ENCODE measurements at regions not wholly inside any gene's neighbourhood (a gene's known extent, or its start where the extent isn't known, plus 50 kb on each side); places are given as distances from the start of the nearest gene placed in this dataset.

DNA sequence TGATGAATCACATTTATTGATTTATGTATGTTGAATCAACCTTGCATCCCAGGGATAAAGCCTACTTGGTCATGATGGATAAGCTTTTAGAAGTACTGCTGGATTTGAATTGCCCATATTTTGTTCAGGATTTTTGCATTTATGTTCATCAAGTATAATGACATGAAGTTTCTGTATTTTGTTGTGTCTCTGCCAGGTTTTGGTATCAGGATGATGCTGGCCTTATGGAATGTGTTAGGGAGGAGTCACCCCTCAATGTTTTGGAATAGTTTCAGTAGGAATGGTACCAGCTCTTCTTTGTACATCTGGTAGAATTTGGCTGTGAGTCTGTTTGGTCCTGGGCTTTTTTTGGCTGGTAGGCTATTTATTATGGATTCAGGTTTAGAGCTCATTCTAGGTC lies 1643.1 kb upstream of the B3GALT2 start:
- peak; percentile 59; the same call in 2 of the 3 replicates for ATAC-seq

DNA sequence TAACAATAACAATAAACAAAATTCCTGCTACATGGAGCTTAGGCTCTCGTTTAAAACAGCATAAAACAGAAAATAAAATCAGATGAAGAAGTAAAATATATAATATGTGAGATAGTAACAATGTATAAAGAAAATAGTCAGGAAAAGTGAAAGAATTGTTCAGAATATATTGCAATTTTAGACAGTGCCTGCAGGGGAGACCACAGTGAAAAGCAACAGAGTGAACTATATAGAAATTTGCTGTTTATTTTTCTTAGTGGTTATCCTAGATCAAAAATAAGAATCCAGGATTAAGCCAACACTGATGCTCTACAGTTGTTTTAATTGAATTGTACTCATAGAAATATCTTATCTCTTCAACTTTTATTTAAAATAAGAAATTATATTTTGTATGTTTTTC lies 1639.0 kb upstream of the B3GALT2 start:
- no peak for TF ChIP-seq CSRNP3 (CRISPR knock-in tag; IDR thresholded peaks at IDR 0.05)
- no peak for TF ChIP-seq PPARA (CRISPR knock-in tag; IDR thresholded peaks at IDR 0.05; ENCODE audit: borderline replicate concordance)
- no peak for TF ChIP-seq ISL1 (CRISPR knock-in tag; IDR thresholded peaks at IDR 0.05)
- no peak for TF ChIP-seq GLIS3 (CRISPR knock-in tag; IDR thresholded peaks at IDR 0.05)
- TF ChIP-seq TCF4 (CRISPR knock-in tag; IDR thresholded peaks at IDR 0.05; ENCODE audit: borderline replicate concordance): no peak
- no peak for TF ChIP-seq ZC3H10 (CRISPR knock-in tag; IDR thresholded peaks at IDR 0.05)
- TF ChIP-seq ZNF8 (CRISPR knock-in tag; IDR thresholded peaks at IDR 0.05): no peak
- TF ChIP-seq TOX (CRISPR knock-in tag; IDR thresholded peaks at IDR 0.05; ENCODE audit: borderline replicate concordance): no peak
- peak; percentile 70 for ATAC-seq

More for the DNA sequence above, 1643.1 kb upstream of the B3GALT2 start:
- TF ChIP-seq GLIS3 (CRISPR knock-in tag; IDR thresholded peaks at IDR 0.05) (no peak), OSR1 (CRISPR knock-in tag; IDR thresholded peaks at IDR 0.05) (no peak), CSDC2 (CRISPR knock-in tag; IDR thresholded peaks at IDR 0.05) (no peak), PPARA (CRISPR knock-in tag; IDR thresholded peaks at IDR 0.05; ENCODE audit: borderline replicate concordance) (no peak), BACH2 (CRISPR knock-in tag; IDR thresholded peaks at IDR 0.05; ENCODE audit: borderline replicate concordance) (no peak), ZNF70 (CRISPR knock-in tag; IDR thresholded peaks at IDR 0.05) (no peak), CREB5 (CRISPR knock-in tag; IDR thresholded peaks at IDR 0.05; ENCODE audit: low read depth) (no peak), ARNTL (CRISPR knock-in tag; IDR thresholded peaks at IDR 0.05; ENCODE audit: borderline replicate concordance, low read depth) (no peak), SNAI2 (CRISPR knock-in tag; IDR thresholded peaks at IDR 0.05) (no peak), PATZ1 (CRISPR knock-in tag; IDR thresholded peaks at IDR 0.05; ENCODE audit: borderline replicate concordance) (no peak)
- TF ChIP-seq, protein P1, sequence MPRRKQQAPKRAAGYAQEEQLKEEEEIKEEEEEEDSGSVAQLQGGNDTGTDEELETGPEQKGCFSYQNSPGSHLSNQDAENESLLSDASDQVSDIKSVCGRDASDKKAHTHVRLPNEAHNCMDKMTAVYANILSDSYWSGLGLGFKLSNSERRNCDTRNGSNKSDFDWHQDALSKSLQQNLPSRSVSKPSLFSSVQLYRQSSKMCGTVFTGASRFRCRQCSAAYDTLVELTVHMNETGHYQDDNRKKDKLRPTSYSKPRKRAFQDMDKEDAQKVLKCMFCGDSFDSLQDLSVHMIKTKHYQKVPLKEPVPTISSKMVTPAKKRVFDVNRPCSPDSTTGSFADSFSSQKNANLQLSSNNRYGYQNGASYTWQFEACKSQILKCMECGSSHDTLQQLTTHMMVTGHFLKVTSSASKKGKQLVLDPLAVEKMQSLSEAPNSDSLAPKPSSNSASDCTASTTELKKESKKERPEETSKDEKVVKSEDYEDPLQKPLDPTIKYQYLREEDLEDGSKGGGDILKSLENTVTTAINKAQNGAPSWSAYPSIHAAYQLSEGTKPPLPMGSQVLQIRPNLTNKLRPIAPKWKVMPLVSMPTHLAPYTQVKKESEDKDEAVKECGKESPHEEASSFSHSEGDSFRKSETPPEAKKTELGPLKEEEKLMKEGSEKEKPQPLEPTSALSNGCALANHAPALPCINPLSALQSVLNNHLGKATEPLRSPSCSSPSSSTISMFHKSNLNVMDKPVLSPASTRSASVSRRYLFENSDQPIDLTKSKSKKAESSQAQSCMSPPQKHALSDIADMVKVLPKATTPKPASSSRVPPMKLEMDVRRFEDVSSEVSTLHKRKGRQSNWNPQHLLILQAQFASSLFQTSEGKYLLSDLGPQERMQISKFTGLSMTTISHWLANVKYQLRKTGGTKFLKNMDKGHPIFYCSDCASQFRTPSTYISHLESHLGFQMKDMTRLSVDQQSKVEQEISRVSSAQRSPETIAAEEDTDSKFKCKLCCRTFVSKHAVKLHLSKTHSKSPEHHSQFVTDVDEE (CRISPR knock-in tag; IDR thresholded peaks at IDR 0.05): no peak

GRCh38 chr1:194821091-194821490 lies 1634.7 kb upstream of the B3GALT2 start:
- ATAC-seq: no peak
- TF ChIP-seq ZNF8 (CRISPR knock-in tag; IDR thresholded peaks at IDR 0.05): no peak
- TF ChIP-seq POU6F1 (CRISPR knock-in tag; IDR thresholded peaks at IDR 0.05; ENCODE audit: borderline replicate concordance, low read depth): no peak
- no peak for TF ChIP-seq ESRRG (CRISPR knock-in tag; IDR thresholded peaks at IDR 0.05)
- no peak for TF ChIP-seq TCF4 (CRISPR knock-in tag; IDR thresholded peaks at IDR 0.05; ENCODE audit: borderline replicate concordance)
- no peak for TF ChIP-seq CSDC2 (CRISPR knock-in tag; IDR thresholded peaks at IDR 0.05)
- no peak for TF ChIP-seq OSR1 (CRISPR knock-in tag; IDR thresholded peaks at IDR 0.05)
- TF ChIP-seq ZFP30 (CRISPR knock-in tag; IDR thresholded peaks at IDR 0.05): no peak
- TF ChIP-seq ZFP3 (CRISPR knock-in tag; IDR thresholded peaks at IDR 0.05): no peak
- TF ChIP-seq ISL1 (CRISPR knock-in tag; IDR thresholded peaks at IDR 0.05): no peak
- no peak for TF ChIP-seq SNAI2 (CRISPR knock-in tag; IDR thresholded peaks at IDR 0.05)
- no peak for TF ChIP-seq ZC3H10 (CRISPR knock-in tag; IDR thresholded peaks at IDR 0.05)
- TF ChIP-seq, protein P1 (CRISPR knock-in tag; IDR thresholded peaks at IDR 0.05): no peak
- TF ChIP-seq GLIS3 (CRISPR knock-in tag; IDR thresholded peaks at IDR 0.05): no peak
- no peak for TF ChIP-seq CSRNP3 (CRISPR knock-in tag; IDR thresholded peaks at IDR 0.05)
- TF ChIP-seq ZNF70 (CRISPR knock-in tag; IDR thresholded peaks at IDR 0.05): no peak
- no peak for TF ChIP-seq PPARA (CRISPR knock-in tag; IDR thresholded peaks at IDR 0.05; ENCODE audit: borderline replicate concordance)
- no peak for TF ChIP-seq PATZ1 (CRISPR knock-in tag; IDR thresholded peaks at IDR 0.05; ENCODE audit: borderline replicate concordance)
